Thyroid gland (tissue), 4 donors: ENCODE measurements at regions not wholly inside any gene's neighbourhood (a gene's known extent, or its start where the extent isn't known, plus 50 kb on each side); places are given as distances from the start of the nearest gene placed in this dataset.
"Not testable (repeated sequence)": the region's sequence is repeated elsewhere in the genome, so short reads cannot be mapped to it uniquely, and the experiment has no call there.

Source experiments
- CTCF ChIP-seq, 6 experiments: fragments of 200-600 bp in 3 of 6; fragments of 450-650 bp in 3 of 6; sonication (generic) in 3 of 6; IDR thresholded peaks; one replicate each; pipeline ENCODE4 v1.5.1; 2016 to 2019; ENCODE audit warnings: antibody characterized with exemption in 6 of 6, mild to moderate bottlenecking in 2 of 6, inconsistent platforms in 1 of 6, moderate library complexity in 1 of 6
- POLR2A ChIP-seq, 2 donors: fragments of 450-650 bp; IDR thresholded peaks; one replicate each; pipeline ENCODE4 v1.6.1; 2017; ENCODE audit warnings: antibody characterized with exemption in 2 of 2, mild to moderate bottlenecking in 2 of 2, moderate library complexity in 1 of 2

DNA sequence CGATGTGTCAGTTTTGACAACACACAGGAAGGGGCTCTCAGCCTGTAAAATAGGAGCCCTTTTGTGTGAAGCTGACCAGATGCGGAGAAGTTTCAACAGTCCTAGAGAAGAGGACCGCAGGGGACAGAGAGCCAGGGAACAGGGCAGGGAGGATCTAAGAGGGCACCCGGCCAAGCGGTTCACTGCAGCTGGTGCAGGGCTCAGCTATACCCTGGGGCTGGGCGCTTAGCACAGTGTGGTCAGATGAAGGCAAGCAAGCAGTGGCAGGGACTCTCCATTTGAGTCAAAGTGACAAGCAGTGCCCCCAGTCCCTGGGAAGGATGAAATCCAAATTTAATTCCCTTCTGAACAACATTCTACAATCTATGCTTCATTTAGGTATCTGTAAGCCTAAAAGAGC is 88.9 kb upstream of the PLGLB2 start:
- TF ChIP-seq CTCF, POLR2A (IDR thresholded peaks at IDR 0.05): not testable (repeated sequence)
